ENCODE measurements at regions not wholly inside any gene's neighbourhood (a gene's known extent, or its start where the extent isn't known, plus 50 kb on each side); places are given as distances from the start of the nearest gene placed in this dataset.
A peak's percentile ranks its signal among the peaks of the same experiment; 100 is the strongest.

DNA sequence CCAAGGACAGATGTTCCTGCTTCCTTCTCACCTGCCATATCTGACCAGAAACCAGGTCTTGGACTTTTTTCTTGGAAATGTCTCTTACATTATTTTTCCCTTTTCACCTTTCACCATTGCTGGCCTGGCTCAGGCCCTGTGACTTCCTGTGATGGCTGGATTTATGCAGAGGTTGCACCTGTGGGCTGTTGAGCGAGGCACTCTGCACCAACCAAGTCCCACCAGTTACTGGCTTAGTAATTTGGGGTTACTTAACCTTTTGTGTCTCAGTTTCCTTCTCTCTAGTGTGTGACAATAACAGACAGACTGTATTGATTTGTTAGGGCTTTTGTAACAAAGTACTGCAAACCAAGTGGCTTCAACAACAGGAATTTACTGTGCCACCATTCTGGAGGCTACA lies 110.0 kb downstream of the INSIG2 start:
- peaks cover 6% of the 10 kb centered on the region for H3K4me1 ChIP-seq (ENCODE audit: insufficient read depth, low read length)
- Mint-ChIP-seq H3K27ac (no peak overlapping the region), H3K27me3 (peaks cover 13% of the 10 kb centered on the region), H3K4me3 (no peak overlapping the region), H3K36me3 (ENCODE audit: low read depth) (no peaks in the 10 kb centered on the region), H3K9me3 (no peaks in the 10 kb centered on the region), H3K4me1 (ENCODE audit: low read depth) (peaks cover 5% of the 10 kb centered on the region)
- H3K27ac ChIP-seq (ENCODE audit: low read depth in 1 of 2, low read length in 2 of 2) = no peak overlapping the region
- intact Hi-C loops (cut with DNase I, micrococcal nuclease) = no loop called here
- ChIA-PET CTCF (no interaction called here), POLR2A (no interaction called here)
- no peaks in the 10 kb centered on the region for H3K27me3 ChIP-seq (ENCODE audit: control insufficient read depth in 1 of 2, insufficient read depth in 2 of 2, low read length in 2 of 2)
- TF ChIP-seq, protein P1, sequence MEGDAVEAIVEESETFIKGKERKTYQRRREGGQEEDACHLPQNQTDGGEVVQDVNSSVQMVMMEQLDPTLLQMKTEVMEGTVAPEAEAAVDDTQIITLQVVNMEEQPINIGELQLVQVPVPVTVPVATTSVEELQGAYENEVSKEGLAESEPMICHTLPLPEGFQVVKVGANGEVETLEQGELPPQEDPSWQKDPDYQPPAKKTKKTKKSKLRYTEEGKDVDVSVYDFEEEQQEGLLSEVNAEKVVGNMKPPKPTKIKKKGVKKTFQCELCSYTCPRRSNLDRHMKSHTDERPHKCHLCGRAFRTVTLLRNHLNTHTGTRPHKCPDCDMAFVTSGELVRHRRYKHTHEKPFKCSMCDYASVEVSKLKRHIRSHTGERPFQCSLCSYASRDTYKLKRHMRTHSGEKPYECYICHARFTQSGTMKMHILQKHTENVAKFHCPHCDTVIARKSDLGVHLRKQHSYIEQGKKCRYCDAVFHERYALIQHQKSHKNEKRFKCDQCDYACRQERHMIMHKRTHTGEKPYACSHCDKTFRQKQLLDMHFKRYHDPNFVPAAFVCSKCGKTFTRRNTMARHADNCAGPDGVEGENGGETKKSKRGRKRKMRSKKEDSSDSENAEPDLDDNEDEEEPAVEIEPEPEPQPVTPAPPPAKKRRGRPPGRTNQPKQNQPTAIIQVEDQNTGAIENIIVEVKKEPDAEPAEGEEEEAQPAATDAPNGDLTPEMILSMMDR (IDR thresholded peaks at IDR 0.05) = no peak
- H3K4me3 ChIP-seq (ENCODE audit: low read length) = no peak overlapping the region
- no peaks in the 10 kb centered on the region for H3K36me3 ChIP-seq (ENCODE audit: insufficient read depth, low read length)
- ATAC-seq (ENCODE audit: poor library complexity) (no peak), DNase-seq (no peak)
- H3K9me3 ChIP-seq (ENCODE audit: control insufficient read depth in 1 of 2, insufficient read depth in 1 of 2, low read length in 2 of 2) = no peaks in the 10 kb centered on the region

DNA sequence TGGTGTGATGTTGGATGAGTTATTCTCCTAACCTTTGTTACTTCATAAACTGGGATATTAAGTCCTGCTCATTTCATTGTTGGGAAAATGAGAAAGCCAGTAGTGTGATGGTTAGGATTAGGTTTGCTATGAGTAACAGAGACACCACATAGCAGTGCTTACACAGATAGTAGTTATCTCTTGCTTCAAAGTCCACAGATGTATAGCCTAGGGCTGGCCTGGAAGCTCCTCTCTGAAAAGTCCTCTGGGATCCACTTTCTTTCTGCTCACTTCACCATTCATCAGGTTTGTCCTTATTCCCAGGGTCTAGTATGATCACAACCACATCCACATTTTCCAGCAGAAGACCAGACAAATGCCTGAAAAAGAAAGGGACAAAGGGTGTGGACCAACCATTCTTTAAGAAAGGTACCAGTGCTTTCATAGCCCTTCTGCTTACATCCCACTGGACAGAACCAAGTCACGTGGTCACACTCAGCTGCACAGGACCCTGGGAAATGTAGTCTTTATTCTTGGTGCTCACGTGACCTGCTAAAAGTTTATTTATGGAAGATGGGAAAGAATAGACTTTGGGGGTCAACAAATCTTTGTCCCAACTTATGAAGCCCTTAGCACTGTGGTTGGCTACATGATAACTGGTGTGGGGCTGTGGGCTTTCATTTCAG lies 108.9 kb downstream of the INSIG2 start:
- Histone ChIP-seq H3K27ac (ENCODE audit: low read depth in 1 of 2, low read length in 2 of 2) (no peak overlapping the region), H3K27me3 (ENCODE audit: control insufficient read depth in 1 of 2, insufficient read depth in 2 of 2, low read length in 2 of 2) (no peaks in the 10 kb centered on the region), H3K9me3 (ENCODE audit: control insufficient read depth in 1 of 2, insufficient read depth in 1 of 2, low read length in 2 of 2) (no peaks in the 10 kb centered on the region), H3K4me1 (ENCODE audit: insufficient read depth, low read length) (no peaks in the 10 kb centered on the region), H3K36me3 (ENCODE audit: insufficient read depth, low read length) (no peaks in the 10 kb centered on the region), H3K4me3 (ENCODE audit: low read length) (no peak overlapping the region)
- no peaks in the 10 kb centered on the region for H3K4me1 Mint-ChIP-seq (ENCODE audit: low read depth)
- ATAC-seq (ENCODE audit: poor library complexity) = no peak
- H3K27me3 Mint-ChIP-seq = peaks cover 6% of the 10 kb centered on the region
- no peak overlapping the region for H3K27ac Mint-ChIP-seq
- peak in 3 of 14 experiments; percentile 13 to 26 (median 15) for DNase-seq
- ChIA-PET POLR2A (no interaction called here), CTCF (no interaction called here)
- TF ChIP-seq, protein P1 (IDR thresholded peaks at IDR 0.05) = no peak
- no peaks in the 10 kb centered on the region for H3K9me3 Mint-ChIP-seq
- no peak overlapping the region for H3K4me3 Mint-ChIP-seq
- H3K36me3 Mint-ChIP-seq (ENCODE audit: low read depth) = no peaks in the 10 kb centered on the region
- intact Hi-C loops (cut with DNase I, micrococcal nuclease) = no loop called here

DNA sequence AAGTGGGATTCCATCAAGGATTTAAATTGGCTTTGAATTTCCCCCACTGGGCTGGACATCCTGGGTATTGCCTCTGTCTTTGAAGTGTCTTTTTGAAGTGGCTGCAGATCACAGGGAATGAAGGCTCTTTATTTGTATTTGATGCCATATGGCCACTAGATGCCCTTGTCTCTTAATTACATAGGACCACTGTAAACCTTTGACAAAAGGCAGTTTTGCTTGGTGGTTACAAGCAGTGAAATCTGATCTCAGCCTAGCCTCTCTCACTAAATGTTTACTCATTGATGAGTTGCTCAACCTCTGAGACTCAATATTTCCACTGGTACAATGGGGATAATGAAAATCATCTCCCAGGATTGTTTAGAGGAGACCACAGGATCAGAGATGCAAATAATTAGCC lies 102.2 kb downstream of the INSIG2 start:
- ATAC-seq (ENCODE audit: poor library complexity) (no peak), DNase-seq (no peak)
- H3K36me3 Mint-ChIP-seq (ENCODE audit: low read depth) = peaks cover 9% of the 10 kb centered on the region
- no peaks in the 10 kb centered on the region for H3K27me3 ChIP-seq (ENCODE audit: control insufficient read depth in 1 of 2, insufficient read depth in 2 of 2, low read length in 2 of 2)
- no peak overlapping the region for H3K27ac ChIP-seq (ENCODE audit: low read depth in 1 of 2, low read length in 2 of 2)
- CTCF ChIA-PET = no interaction called here
- TF ChIP-seq, protein P1 (IDR thresholded peaks at IDR 0.05) = no peak
- POLR2A ChIA-PET = no interaction called here
- H3K4me3 ChIP-seq (ENCODE audit: low read length) = no peak overlapping the region
- H3K36me3 ChIP-seq (ENCODE audit: insufficient read depth, low read length) = no peaks in the 10 kb centered on the region
- no peak overlapping the region for H3K27ac Mint-ChIP-seq
- H3K4me3 Mint-ChIP-seq = no peak overlapping the region
- H3K9me3 ChIP-seq (ENCODE audit: control insufficient read depth in 1 of 2, insufficient read depth in 1 of 2, low read length in 2 of 2) = no peaks in the 10 kb centered on the region
- intact Hi-C loops (cut with DNase I, micrococcal nuclease) = no loop called here
- H3K27me3 Mint-ChIP-seq = no peaks in the 10 kb centered on the region
- H3K4me1 ChIP-seq (ENCODE audit: insufficient read depth, low read length) = peaks cover 10% of the 10 kb centered on the region
- peaks cover 10% of the 10 kb centered on the region for H3K4me1 Mint-ChIP-seq (ENCODE audit: low read depth)
- no peaks in the 10 kb centered on the region for H3K9me3 Mint-ChIP-seq
